ENCODE measurements at regions not wholly inside any gene's neighbourhood (a gene's known extent, or its start where the extent isn't known, plus 50 kb on each side); places are given as distances from the start of the nearest gene placed in this dataset.
"Not testable (repeated sequence)": the region's sequence is repeated elsewhere in the genome, so short reads cannot be mapped to it uniquely, and the experiment has no call there.

- Mint-ChIP-seq H3K4me3 (ENCODE audit: unreplicated experiment) (no peak overlapping the region), H3K27ac (ENCODE audit: unreplicated experiment) (no peak overlapping the region), H3K9me3 (ENCODE audit: unreplicated experiment) (no peaks in the 10 kb centered on the region), H3K27me3 (ENCODE audit: low read depth, unreplicated experiment) (no peaks in the 10 kb centered on the region), H3K4me1 (ENCODE audit: low read depth, unreplicated experiment) (peaks cover under 1% of the 10 kb centered on the region), H3K36me3 (ENCODE audit: low read depth, unreplicated experiment) (no peaks in the 10 kb centered on the region)
- Histone ChIP-seq H3K9me3 (ENCODE audit: insufficient read depth, low read depth, low read length) (no peaks in the 10 kb centered on the region), H3K27ac (ENCODE audit: low read depth, low read length) (no peak overlapping the region), H3K27me3 (ENCODE audit: insufficient read depth, low read length) (no peaks in the 10 kb centered on the region), H3K4me2 (ENCODE audit: low read length) (no peak overlapping the region), H3K36me3 (ENCODE audit: insufficient read depth, low read length) (no peaks in the 10 kb centered on the region), H3K9ac (ENCODE audit: low read length) (no peak overlapping the region), H4K20me1 (ENCODE audit: insufficient read depth, low read length) (no peaks in the 10 kb centered on the region), H3K4me3 (ENCODE audit: insufficient read depth, low read depth, low read length) (no peak overlapping the region), H3K4me1 (ENCODE audit: insufficient read depth, low read length) (peaks cover 2% of the 10 kb centered on the region), H2AFZ (ENCODE audit: low read depth, low read length) (no peak overlapping the region), H3K79me2 (ENCODE audit: insufficient read depth, low read length) (no peaks in the 10 kb centered on the region)
- DNase-seq (ENCODE audit: low read depth) (no peak), FAIRE-seq (no peak)
- TF ChIP-seq CTCF (IDR thresholded peaks at IDR 0.05; ENCODE audit: insufficient read depth, low read depth, low read length) (no peak), EZH2 (IDR thresholded peaks at IDR 0.05; ENCODE audit: insufficient read depth, low read length) (no peak)
Measured at GRCh38 chr1:222904451-222904850, 89.6 kb downstream of the DISP1 start.

GRCh38 chr1:222905151-222905550 lies 90.3 kb downstream of the DISP1 start:
- Mint-ChIP-seq H3K4me3 (ENCODE audit: unreplicated experiment) (no peak overlapping the region), H3K4me1 (ENCODE audit: low read depth, unreplicated experiment) (peaks cover 4% of the 10 kb centered on the region), H3K36me3 (ENCODE audit: low read depth, unreplicated experiment) (no peaks in the 10 kb centered on the region), H3K27ac (ENCODE audit: unreplicated experiment) (no peak overlapping the region), H3K27me3 (ENCODE audit: low read depth, unreplicated experiment) (no peaks in the 10 kb centered on the region), H3K9me3 (ENCODE audit: unreplicated experiment) (no peaks in the 10 kb centered on the region)
- Histone ChIP-seq H3K4me3 (ENCODE audit: insufficient read depth, low read depth, low read length) (no peak overlapping the region), H3K4me2 (ENCODE audit: low read length) (no peak overlapping the region), H3K79me2 (ENCODE audit: insufficient read depth, low read length) (no peaks in the 10 kb centered on the region), H3K27me3 (ENCODE audit: insufficient read depth, low read length) (no peaks in the 10 kb centered on the region), H3K4me1 (ENCODE audit: insufficient read depth, low read length) (peaks cover 7% of the 10 kb centered on the region), H3K9me3 (ENCODE audit: insufficient read depth, low read depth, low read length) (no peaks in the 10 kb centered on the region), H3K27ac (ENCODE audit: low read depth, low read length) (no peak overlapping the region), H2AFZ (ENCODE audit: low read depth, low read length) (no peak overlapping the region), H3K36me3 (ENCODE audit: insufficient read depth, low read length) (no peaks in the 10 kb centered on the region), H4K20me1 (ENCODE audit: insufficient read depth, low read length) (no peaks in the 10 kb centered on the region), H3K9ac (ENCODE audit: low read length) (no peak overlapping the region)
- FAIRE-seq (no peak), DNase-seq (ENCODE audit: low read depth) (no peak)
- TF ChIP-seq CTCF (IDR thresholded peaks at IDR 0.05; ENCODE audit: insufficient read depth, low read depth, low read length) (no peak), EZH2 (IDR thresholded peaks at IDR 0.05; ENCODE audit: insufficient read depth, low read length) (no peak)

- peaks cover 13% of the 10 kb centered on the region for H3K4me1 ChIP-seq (ENCODE audit: insufficient read depth, low read length)
- H3K9ac ChIP-seq (ENCODE audit: low read length); H2AFZ ChIP-seq (ENCODE audit: low read depth, low read length); H3K79me2 ChIP-seq (ENCODE audit: insufficient read depth, low read length); H3K4me2 ChIP-seq (ENCODE audit: low read length); H3K36me3 Mint-ChIP-seq (ENCODE audit: low read depth, unreplicated experiment); H3K27me3 ChIP-seq (ENCODE audit: insufficient read depth, low read length); H3K27me3 Mint-ChIP-seq (ENCODE audit: low read depth, unreplicated experiment); H3K27ac ChIP-seq (ENCODE audit: low read depth, low read length); H3K4me3 ChIP-seq (ENCODE audit: insufficient read depth, low read depth, low read length); H4K20me1 ChIP-seq (ENCODE audit: insufficient read depth, low read length); H3K9me3 Mint-ChIP-seq (ENCODE audit: unreplicated experiment); H3K36me3 ChIP-seq (ENCODE audit: insufficient read depth, low read length); H3K27ac Mint-ChIP-seq (ENCODE audit: unreplicated experiment); DNase-seq (ENCODE audit: low read depth); H3K4me3 Mint-ChIP-seq (ENCODE audit: unreplicated experiment); FAIRE-seq; H3K9me3 ChIP-seq (ENCODE audit: insufficient read depth, low read depth, low read length): not testable (repeated sequence)
- peaks cover 11% of the 10 kb centered on the region for H3K4me1 Mint-ChIP-seq (ENCODE audit: low read depth, unreplicated experiment)
Measured at GRCh38 chr1:222906271-222906739, 91.5 kb downstream of the DISP1 start.
